GM21737 (cell line): ENCODE measurements at regions not wholly inside any gene's neighbourhood (a gene's known extent, or its start where the extent isn't known, plus 50 kb on each side); places are given as distances from the start of the nearest gene placed in this dataset.

ENCODE experiments used
- ATAC-seq: cut with Tn5 transposase; IDR thresholded peaks from one replicate; pipeline ENCODE4 v1.9.1; 2021; ENCODE audit warnings: mild to moderate bottlenecking, moderate library complexity; ENCODE audit not compliant: unreplicated experiment

DNA sequence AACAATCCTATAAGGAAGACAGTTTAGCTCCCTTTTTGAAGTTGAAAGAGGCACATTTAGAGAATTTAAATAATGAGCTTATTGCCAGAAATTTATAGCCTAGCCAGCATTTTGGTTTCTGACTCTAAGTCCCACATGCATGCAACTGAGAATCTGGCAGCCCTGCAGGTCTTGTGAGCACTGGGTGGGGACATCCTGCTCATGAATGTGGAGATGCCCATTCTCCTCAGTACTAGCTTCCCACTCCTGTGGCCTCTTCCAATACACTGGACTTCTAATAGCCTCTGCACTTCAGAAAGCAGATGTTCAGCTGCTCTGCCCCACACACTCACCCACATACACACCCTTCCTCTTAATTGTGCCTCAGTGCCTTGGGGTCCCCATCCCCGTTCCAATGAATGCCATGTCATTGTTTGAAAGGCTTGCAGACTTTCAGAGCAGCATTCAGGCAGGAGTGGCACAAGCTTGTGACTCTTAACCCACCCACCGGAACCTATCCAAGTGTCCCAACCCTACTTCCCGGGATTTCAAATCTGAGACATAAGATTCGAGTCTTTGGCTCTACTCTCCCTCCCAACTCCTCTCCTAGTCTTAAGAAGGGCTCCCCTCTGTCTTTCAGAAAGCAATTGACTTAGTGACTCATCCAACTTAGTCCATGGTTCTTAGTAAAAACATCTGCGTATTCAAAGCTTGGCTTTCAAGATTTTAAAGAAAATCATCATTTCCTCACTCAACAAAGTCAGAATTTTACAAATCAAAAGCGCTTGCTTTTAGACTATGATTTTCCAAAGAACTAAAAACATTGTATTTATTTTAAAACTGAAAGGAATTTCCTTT lies 80.0 kb upstream of the FREM2 start:
- no peak for ATAC-seq

DNA sequence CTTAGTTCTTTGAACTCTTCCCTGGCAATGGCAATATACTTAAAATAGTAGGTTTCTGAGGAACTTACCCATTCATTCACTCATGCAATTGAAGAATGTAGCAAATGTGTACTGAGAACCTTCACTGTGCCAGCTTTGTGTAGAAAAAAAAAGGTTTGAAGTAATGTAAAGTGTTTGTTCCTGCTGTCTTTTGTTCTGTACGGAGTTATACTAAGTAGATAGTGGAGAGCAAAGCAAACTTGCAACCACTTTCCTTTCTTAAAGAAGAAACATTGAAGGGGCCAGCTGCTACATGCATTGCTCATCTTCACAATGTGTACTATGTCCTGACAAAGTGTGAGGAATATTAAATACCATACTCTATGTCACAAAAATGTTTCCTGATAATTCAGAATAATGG lies 68.9 kb upstream of the FREM2 start:
- ATAC-seq, result no peak

DNA sequence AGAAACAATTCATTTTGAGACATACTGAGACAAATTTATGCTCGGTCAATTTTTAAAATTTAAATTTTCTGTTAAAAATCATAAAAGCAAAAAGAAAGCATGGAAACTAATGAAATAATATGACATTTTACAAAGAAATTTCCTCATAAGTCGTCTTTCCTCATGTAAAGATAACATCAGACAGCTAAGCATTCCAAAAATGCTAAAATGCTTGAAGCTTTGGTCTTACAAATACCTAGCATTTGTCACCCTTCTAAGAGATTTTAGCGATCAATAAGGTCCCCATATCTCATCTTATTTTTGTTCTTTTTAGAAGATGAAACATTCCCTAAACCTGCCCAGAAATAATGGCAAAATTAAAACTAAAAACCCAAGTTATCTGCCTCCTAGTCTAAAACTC lies 68.5 kb upstream of the FREM2 start:
- ATAC-seq, result no peak

DNA sequence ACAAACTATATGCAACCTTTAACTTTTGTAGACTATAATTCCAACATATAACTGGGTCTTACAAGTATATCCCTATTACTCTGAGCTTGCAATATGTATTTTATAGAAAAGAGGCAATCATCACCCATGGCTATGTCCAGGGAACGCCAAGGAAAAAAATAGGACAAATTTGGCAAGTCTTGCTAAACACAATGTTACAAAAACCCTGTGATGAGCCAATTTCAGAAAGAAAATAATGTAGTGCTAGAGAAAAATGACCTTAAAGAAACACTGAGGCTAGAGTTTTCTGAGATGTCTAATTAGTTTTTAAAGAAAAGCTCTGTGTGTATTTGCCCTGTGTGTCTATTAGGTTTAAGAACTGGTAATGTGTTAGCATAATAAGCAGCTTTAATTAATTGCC lies 68.0 kb upstream of the FREM2 start:
- no peak for ATAC-seq

DNA sequence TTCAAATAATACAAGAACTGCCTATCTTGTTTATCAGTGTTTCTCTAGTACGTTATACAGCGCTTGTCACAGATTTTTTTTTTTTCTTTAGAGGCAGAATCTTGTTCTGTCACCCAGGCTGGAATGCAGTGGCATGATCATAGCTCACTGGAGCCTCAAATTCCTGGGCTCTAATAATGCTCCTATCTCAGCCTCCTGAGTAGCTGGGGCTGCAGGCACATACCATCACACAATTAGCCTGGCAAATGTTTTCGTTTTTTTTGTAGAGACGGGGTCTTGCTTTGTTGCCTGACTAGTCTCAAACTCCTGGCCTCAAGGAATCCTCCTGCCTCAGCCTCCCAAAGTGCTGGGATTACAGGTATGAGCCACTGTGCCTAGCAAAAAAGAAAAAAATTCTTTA lies 66.0 kb upstream of the FREM2 start:
- ATAC-seq, result no peak

DNA sequence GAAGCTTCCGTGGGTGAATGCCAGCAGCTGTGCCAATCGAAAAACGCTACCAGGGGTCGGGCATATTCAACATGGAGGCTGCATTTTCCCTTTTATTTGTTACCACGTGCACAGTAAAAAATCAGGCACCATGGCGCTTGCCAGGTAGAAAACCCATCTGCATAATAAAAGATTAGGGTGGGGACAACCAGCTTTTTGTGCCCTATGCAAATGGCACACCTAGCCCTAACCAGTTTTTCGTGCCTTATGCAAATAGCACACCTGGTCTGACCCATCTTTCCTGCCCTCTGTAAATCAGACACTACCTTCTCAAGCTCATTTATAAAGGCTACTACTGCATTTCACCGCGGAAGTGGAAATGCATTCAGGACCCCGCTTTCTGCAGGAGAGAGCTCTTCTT lies 62.1 kb upstream of the FREM2 start:
- ATAC-seq, result no peak

DNA sequence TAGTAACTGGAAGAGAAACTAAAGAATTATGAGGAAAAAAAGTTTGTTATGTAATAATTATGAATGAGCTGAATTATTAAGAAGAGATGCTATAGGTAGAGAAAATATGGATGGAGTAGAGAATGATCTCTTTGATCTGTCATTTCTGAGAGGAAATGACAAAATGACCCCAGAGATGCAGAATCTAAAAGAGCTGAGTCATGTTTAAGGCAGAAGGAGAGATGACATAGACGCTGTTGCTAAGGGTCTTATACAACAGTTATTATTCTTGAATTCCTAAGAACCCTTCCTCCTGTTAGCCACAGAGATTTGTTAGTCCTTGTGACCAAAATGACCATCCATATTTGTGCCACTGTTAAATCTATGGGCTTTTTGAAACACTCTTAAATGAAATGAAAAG lies 58.3 kb upstream of the FREM2 start:
- ATAC-seq, result no peak

DNA sequence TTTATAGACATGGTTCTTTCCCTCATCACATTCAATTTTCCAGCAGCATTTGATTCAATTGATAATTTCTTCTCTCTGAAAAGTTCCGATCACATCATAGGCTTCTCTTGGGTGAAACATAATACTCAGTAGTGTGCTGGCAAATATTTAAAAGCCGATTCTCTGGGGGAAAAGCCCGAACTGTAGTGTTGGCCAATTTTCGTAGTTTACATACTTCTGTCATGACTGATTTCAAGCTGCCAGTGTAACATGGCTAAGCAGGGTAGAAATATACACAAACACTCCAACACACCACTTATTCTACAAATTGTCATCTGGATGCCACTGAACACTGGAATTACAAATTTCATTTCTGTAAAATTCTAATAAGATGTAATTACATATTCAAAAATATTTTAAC lies 56.1 kb upstream of the FREM2 start:
- no peak for ATAC-seq

DNA sequence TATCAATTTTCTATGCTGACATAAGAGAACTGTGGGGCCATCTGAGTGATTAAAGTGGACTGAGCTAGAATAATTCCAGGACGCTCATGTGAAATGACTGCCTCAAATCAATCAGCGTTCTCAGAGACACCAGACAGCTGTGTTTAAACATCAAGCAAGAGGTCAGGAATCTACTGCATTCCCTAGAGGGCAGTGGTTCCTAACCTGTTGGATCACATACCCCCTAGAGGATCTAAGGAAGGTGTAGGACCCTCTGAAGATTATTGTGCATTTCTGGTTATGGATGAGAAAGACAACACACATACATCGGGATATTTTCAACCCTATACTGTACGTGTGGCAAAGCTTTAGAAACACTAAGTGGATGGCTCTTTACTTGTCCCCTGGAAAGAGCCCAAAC lies 51.8 kb upstream of the FREM2 start:
- no peak for ATAC-seq

DNA sequence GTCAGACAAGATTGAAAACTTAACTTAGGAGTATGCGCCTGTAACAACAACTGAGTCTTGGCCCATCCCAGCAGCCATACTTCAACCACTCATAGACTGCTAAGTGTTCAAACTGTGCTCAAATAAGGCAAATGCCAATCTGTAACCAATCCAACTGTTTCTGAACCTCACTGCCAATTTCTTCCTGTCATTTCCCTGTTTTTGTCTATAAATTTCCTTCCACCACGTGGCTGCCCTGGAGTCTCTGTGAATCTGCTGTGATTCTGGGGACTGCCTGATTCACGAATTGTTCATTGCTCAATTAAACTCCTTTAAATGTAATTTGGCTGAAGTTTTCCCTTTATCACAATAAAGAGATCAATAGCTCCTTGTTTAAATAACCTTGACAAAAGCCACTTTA lies 50.8 kb upstream of the FREM2 start:
- ATAC-seq, result no peak

DNA sequence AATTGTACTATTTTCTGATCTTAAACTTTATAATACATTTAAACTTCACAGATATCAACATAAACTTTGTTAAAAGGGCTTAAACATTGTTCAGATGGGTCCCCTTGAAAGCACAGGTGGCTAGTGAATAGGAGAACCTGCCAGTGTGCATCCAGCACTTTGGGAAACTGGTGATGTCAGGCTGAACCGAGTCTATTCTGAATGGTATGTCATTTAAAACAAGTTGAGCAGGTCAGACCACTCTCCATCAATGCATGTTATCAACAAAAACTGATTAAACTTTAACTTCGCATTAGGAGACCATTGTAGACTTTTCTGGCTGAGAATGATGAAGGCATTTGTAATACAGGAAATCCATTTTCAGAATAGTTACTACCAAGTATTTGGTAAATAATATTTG lies 50.1 kb upstream of the FREM2 start:
- no peak for ATAC-seq
